ENCODE measurements at regions not wholly inside any gene's neighbourhood (a gene's known extent, or its start where the extent isn't known, plus 50 kb on each side); places are given as distances from the start of the nearest gene placed in this dataset.

DNA sequence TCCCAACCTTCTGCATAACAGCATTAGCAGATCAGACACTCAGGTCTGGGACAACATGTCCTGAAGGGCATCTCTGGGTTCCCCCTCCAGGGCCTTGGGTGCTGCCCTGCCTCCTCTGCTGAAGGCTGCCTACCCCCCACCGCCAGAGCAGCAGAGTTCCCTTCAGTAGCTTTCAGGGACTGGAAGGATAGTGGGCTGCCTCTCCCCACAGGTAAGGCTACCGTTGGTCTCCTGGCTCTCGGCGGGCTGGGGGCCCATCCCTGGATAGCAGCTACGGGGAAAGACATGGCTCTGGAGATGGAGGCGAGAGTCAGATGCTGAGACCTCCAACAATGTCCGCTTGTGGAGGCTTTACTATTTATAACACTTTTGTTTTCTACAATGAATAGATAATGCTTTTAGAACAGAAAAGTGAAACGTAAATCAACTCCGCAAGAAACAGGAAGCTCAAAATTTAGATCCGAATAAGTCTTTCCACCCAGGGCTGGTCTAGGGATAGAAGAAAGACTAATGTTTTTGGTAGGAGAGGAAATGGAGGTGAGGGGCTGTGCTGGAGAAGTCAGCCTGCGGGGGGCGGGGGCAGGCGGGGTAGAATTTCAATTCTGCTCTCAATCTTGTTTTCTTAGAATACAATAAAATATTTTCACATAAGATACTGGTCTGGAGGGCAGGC, 58.4 kb downstream of the ARL4C start:
- no peaks in the 10 kb centered on the region for H3K9me3 ChIP-seq
- no peaks in the 10 kb centered on the region for H3K36me3 ChIP-seq
- peaks cover 0 to 9% of the 10 kb centered on the region in 2 donors for H3K4me1 ChIP-seq
- H3K4me3 ChIP-seq = no peak overlapping the region
- TF ChIP-seq CTCF (IDR thresholded peaks at IDR 0.05) = no peak
- no peak for DNase-seq (ENCODE audit: low spot score)
- H3K27ac ChIP-seq = peak overlapping the region in 1 of 2 donors; percentile 3
- no peaks in the 10 kb centered on the region for H3K27me3 ChIP-seq

DNA sequence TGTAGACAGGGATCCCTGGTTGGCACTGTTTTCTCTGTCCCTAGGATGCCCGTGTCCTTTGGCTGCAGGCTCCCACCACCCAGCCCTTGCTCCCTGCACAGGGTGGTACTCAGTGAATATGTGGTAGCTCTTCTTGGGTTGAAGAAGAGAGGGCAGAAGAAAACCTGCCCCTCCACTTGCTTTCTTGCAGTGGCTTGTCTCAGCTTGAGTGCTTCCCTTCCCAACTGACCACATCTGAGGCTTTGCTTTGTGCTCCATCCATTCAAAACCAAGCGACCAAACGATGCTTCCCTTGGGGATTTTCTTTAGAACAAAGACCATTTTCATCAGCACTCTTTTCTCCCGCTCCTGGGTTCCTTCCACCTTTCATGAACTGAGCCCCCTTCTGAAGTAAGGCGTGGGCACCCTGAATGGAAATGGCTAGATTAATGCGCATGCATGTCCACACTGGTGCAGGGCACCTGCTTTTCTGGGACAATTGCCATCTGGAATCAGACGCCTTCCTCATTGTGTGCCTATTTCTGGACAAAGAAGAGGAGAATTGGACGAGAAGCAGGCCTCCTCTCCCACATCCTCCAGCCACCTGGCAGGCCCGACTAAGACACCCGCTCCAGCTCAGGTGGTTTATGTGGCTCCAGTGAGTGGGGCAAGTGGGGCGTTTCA, 59.1 kb downstream of the ARL4C start:
- no peak for DNase-seq (ENCODE audit: low spot score)
- H3K4me3 ChIP-seq = no peak overlapping the region
- H3K27ac ChIP-seq = peak overlapping the region in 1 of 2 donors; percentile 3
- H3K4me1 ChIP-seq = peaks cover 0 to 9% of the 10 kb centered on the region in 2 donors
- TF ChIP-seq CTCF (IDR thresholded peaks at IDR 0.05) = no peak
- H3K36me3 ChIP-seq = no peaks in the 10 kb centered on the region
- no peaks in the 10 kb centered on the region for H3K27me3 ChIP-seq
- no peaks in the 10 kb centered on the region for H3K9me3 ChIP-seq

- DNase-seq (ENCODE audit: low spot score) = no peak
- Histone ChIP-seq H3K36me3 (no peaks in the 10 kb centered on the region), H3K27me3 (no peaks in the 10 kb centered on the region), H3K27ac (no peak overlapping the region), H3K4me1 (peaks cover 0 to 9% of the 10 kb centered on the region in 2 donors), H3K4me3 (no peak overlapping the region), H3K9me3 (no peaks in the 10 kb centered on the region)
- no peak for TF ChIP-seq CTCF (IDR thresholded peaks at IDR 0.05)
These were observed 60.4 kb downstream of the ARL4C start for GRCh38 chr2:234436482-234436837.

- H3K36me3 ChIP-seq = no peaks in the 10 kb centered on the region
- peaks cover 0 to 9% of the 10 kb centered on the region in 2 donors for H3K4me1 ChIP-seq
- DNase-seq (ENCODE audit: low spot score) = no peak
- TF ChIP-seq CTCF (IDR thresholded peaks at IDR 0.05) = no peak
- H3K27ac ChIP-seq = no peak overlapping the region
- H3K27me3 ChIP-seq = no peaks in the 10 kb centered on the region
- no peaks in the 10 kb centered on the region for H3K9me3 ChIP-seq
- H3K4me3 ChIP-seq = no peak overlapping the region
These were observed 60.9 kb downstream of the ARL4C start for GRCh38 chr2:234435836-234436481.

GRCh38 chr2:234433201-234433600, 63.7 kb downstream of the ARL4C start:
- Histone ChIP-seq H3K4me1 (peaks cover 0 to 6% of the 10 kb centered on the region in 2 donors), H3K27ac (no peak overlapping the region), H3K27me3 (no peaks in the 10 kb centered on the region), H3K9me3 (no peaks in the 10 kb centered on the region), H3K4me3 (no peak overlapping the region), H3K36me3 (no peaks in the 10 kb centered on the region)
- no peak for DNase-seq (ENCODE audit: low spot score)
- no peak for TF ChIP-seq CTCF (IDR thresholded peaks at IDR 0.05)

Data from right atrium auricular region (tissue), 2 donors.